Choroid plexus epithelial cell (primary cell): ENCODE measurements at regions not wholly inside any gene's neighbourhood (a gene's known extent, or its start where the extent isn't known, plus 50 kb on each side); places are given as distances from the start of the nearest gene placed in this dataset.
"Not testable (repeated sequence)": the region's sequence is repeated elsewhere in the genome, so short reads cannot be mapped to it uniquely, and the experiment has no call there.

Source experiments
- DNase-seq: peaks from one replicate; pipeline ENCODE4 v3.0.0-alpha.2; 2010; ENCODE audit warnings: low read depth
- H3K4me3 ChIP-seq: 2 replicates; pipeline ENCODE4 v1.5.1; 2011; ENCODE audit warnings: low read depth, mild to moderate bottlenecking, control low read depth, low read length, moderate library complexity
- TF ChIP-seq, protein P1 (sequence below): conservative IDR thresholded peaks from 2 replicates; pipeline ENCODE4 v1.5.1; 2011; ENCODE audit warnings: low read depth, mild to moderate bottlenecking, control low read depth, inconsistent platforms, low read length, moderate library complexity

DNA sequence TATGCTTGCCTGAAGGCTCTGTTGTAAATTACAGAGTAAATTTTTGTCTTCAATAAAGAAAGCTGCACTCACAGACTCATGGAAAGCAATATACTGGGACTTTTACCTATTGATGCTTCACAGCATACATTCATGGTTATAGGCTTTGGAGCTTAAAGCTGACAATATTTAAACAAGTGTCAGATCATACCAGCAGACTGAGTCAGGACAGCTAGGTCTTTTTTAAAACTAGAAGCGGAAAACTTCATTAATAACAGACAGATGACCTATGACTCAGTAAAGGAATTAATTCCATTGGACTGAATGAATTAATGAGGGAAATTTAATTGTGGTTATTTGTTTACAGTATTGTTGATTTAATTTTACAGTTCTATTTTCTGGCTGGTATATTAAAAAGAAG lies 165.8 kb upstream of the DGKB start:
- no peak overlapping the region for H3K4me3 ChIP-seq
- no peak for DNase-seq
- TF ChIP-seq, protein P1, sequence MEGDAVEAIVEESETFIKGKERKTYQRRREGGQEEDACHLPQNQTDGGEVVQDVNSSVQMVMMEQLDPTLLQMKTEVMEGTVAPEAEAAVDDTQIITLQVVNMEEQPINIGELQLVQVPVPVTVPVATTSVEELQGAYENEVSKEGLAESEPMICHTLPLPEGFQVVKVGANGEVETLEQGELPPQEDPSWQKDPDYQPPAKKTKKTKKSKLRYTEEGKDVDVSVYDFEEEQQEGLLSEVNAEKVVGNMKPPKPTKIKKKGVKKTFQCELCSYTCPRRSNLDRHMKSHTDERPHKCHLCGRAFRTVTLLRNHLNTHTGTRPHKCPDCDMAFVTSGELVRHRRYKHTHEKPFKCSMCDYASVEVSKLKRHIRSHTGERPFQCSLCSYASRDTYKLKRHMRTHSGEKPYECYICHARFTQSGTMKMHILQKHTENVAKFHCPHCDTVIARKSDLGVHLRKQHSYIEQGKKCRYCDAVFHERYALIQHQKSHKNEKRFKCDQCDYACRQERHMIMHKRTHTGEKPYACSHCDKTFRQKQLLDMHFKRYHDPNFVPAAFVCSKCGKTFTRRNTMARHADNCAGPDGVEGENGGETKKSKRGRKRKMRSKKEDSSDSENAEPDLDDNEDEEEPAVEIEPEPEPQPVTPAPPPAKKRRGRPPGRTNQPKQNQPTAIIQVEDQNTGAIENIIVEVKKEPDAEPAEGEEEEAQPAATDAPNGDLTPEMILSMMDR: no peak

DNA sequence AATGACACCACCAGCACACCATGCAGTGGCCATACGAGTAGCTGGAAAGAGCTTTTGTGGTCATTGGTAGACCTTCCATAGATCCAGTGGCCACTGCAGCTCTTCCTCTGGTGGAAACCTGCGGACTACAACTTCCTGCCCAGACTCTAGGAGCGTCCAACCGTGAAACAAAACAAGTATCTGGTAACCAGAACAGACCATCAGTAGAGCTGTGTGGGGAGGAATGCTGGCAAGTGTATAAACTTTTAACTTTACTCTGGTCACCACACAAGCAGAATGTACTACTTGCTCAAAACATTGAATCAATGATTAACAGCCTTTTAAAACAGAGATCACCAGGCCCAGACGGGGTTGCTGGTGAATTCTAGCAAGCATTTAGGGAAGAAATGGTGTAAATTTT lies 154.7 kb upstream of the DGKB start:
- H3K4me3 ChIP-seq: no peak overlapping the region
- TF ChIP-seq, protein P1: no peak
- no peak for DNase-seq

DNA sequence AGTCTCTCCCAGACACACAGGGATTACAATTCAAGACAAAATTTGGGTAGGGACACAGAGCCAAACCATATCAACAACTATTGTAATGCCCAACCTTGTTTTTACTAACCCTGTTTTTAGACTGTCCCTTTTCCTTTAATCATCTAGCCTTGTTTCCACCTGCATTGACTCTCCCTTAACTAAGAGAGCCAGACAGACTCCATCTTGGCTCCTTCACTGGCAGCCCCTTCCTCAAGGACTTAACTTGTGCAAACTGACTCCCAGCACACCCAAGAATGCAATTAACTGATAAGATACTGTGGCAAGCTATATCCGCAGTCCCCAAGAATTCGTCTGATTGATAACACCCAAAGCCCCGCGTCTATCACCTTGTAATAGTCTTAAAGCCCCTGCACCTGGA lies 151.8 kb upstream of the DGKB start:
- not testable (repeated sequence) for H3K4me3 ChIP-seq, DNase-seq

DNA sequence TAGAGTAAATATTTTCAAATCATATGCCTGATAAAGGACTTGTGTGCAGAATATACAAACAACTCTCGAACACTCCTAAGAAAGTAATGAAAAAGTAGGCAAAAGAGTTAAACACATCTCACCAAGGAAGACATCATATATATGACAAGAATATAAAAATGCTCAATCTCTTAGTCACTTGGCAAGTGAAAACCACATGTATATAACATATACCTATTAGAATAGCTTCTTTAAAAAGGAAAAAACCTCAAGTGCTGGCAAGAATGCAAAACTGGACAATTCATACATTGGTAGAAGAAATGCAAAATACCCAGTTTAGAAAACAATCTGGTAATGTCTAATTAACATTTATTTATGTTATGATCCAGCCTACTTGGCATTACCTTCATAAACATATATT lies 146.6 kb upstream of the DGKB start:
- no peak for DNase-seq
- no peak overlapping the region for H3K4me3 ChIP-seq
- TF ChIP-seq, protein P1: no peak

DNA sequence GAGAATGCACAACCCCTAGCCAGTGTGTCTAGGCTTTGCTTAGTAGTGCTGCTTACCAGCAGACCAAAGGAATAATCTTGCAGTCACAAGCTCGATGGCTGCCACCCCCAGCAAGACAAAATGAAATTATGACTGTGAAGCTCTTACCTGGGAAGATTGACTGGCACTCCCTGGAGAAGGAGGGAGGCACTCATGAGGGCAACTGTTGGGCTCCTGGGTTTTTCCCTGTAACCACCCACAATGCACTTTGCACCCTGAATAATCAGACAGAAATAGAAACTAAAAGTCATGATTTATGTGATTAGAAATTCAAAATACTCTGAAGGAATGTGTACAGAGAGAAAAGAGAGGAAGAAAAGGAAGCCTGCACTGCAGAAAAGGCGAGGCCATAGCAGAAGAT lies 144.3 kb upstream of the DGKB start:
- TF ChIP-seq, protein P1: no peak
- H3K4me3 ChIP-seq: no peak overlapping the region
- no peak for DNase-seq

DNA sequence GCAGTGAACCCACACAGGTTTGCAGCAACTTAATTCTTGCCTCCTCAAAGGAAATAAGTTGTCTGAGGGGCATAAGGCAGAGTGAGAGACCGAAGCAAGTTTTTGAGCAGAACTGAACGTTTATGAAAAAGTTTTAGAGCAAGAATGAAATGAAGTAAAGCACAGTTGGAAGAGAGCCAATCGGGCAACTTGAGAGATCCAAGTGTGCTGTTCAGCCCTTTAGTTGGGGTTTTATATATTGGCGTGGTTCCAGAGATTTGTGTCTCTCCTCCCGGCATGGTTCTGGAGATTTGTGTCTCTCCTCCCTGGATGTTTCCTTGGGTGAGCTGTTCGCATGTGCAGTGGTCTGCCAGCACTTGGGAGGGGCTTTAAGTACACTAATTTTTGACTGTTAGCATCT lies 141.4 kb upstream of the DGKB start:
- TF ChIP-seq, protein P1: no peak
- no peak overlapping the region for H3K4me3 ChIP-seq
- no peak for DNase-seq

DNA sequence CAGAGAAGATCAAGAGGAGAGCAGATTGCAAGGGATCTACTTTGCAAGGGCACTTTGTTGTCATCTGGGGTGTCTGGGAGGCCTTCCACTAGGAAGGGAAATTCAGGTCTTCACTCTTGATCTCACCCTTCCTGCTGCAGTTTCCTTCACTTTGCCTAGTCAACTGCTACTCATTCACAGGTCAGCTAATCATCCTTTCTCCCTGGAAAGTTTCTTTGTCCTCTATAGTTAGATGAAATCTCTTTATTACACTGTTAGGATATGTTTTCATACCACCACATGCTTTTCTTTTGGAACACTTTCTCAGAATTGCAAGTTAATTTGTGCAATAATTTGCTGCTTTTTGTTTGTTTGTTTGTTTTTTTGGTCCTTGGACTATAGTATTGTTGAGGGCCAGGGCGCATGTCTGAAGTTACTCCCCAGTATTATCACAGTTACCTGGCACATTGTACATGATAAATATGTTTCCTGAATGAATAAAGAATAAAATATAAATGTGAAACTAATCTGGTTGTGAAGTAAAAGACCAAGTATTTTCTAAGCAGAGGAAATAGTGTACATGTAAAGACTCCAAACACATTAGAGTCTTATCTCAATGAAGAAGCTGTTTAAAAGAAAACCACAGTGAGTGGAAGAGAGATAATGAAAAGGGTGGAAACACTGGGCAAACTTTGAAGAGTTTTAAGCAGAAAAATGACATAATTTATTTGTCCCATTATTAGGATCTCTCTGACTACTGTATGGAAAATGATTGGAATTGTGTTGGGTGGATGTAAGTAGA lies 139.9 kb upstream of the DGKB start:
- TF ChIP-seq, protein P1: no peak
- no peak overlapping the region for H3K4me3 ChIP-seq
- DNase-seq: no peak
